GM18951 (cell line): ENCODE measurements at regions not wholly inside any gene's neighbourhood (a gene's known extent, or its start where the extent isn't known, plus 50 kb on each side); places are given as distances from the start of the nearest gene placed in this dataset.

Experiments used
- POLR2A ChIP-seq: IDR thresholded peaks from 4 replicates; pipeline ENCODE4 v1.6.1; 2011; ENCODE audit warnings: mild to moderate bottlenecking; ENCODE audit not compliant: insufficient read length, insufficient read depth; ENCODE audit errors: extremely low read depth
- in situ Hi-C: fragments of 300-500 bp; cut with MboI; formaldehyde crosslinking; loops from one replicate; pipeline ENCODE4 v1.12.0; 2022; ENCODE audit warnings: low sequenced_read_pairs, mixed read lengths, inconsistent platforms; ENCODE audit not compliant: unreplicated experiment

DNA sequence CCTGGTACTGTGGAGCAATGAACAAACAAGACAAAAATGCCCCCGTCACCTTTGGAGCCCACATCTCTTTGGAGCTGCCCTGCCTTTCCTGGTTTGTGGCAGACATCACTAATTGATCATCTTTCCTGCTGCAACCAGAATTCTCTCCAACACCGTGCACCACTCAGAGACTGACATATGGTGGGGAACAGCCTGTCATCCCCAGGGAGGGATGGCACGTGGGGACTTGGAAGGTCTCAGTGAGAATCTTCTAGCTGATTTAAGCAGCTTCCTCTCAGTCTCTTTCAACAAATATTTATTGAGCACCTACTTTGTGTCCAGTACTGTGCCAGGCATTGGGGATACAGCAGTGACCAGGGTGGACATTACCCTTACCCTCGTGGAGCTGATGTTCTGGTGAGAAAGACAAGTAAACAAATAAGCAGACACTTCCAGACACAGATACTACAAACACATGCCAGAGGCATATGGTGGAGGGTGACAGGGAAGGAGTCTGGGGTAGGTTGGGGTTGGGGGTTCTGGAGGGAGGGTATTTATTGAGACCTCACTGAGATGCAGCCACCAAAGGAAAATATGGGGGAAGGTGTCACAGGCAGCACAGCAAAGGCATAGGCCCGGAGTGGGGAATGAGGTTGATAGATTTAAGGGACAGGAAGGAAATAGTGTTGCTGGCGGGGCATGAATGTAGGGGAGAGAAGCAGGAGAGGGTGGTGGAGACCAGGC lies 82.3 kb downstream of the CEBPB start:
- in situ Hi-C loops, result no loop called here

DNA sequence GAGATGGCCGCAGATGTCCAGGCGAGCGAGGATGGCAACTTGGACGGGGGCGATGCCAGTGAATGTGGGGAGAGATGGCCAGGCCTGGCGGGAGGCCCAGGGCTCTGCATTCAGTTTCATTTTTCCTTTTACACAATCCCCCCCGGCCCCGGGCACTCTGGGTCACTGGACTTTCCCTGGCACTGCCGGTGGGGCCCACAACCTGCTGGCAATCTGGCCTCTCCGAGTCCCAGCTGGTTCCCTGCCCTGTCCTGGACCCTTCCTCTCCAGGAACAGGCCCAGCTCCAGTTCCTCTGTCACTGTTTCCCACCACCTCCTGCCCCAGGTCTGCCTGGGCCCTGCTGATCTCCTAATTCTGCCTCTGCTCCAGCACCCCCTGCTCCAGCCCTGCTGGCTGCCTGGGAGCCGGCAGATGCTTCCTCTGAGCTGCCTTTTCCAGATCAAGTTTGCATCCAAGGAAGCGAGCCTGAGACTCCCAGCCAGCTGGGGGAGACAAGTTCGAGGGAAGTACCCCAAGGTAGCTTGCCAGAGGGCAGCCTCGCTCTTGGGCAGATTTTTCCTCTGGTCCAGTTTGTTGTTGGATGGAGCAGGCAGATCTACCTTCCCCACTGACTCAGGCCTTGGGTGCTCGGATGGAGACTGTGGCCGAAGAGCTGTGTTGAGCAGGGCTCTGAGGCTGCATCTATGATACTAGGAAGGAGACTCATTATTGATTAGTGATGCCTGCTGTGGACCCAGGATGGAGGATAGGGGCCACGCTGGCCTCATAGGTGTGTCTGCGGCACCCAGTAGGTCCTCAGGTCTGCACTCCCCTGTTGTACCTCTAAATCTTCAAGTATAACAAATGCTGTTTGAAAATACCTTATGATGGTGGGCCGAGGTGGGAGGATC lies 83.2 kb downstream of the CEBPB start:
- no peak for TF ChIP-seq POLR2A

More for the DNA sequence above, 82.3 kb downstream of the CEBPB start:
- no peak for TF ChIP-seq POLR2A

DNA sequence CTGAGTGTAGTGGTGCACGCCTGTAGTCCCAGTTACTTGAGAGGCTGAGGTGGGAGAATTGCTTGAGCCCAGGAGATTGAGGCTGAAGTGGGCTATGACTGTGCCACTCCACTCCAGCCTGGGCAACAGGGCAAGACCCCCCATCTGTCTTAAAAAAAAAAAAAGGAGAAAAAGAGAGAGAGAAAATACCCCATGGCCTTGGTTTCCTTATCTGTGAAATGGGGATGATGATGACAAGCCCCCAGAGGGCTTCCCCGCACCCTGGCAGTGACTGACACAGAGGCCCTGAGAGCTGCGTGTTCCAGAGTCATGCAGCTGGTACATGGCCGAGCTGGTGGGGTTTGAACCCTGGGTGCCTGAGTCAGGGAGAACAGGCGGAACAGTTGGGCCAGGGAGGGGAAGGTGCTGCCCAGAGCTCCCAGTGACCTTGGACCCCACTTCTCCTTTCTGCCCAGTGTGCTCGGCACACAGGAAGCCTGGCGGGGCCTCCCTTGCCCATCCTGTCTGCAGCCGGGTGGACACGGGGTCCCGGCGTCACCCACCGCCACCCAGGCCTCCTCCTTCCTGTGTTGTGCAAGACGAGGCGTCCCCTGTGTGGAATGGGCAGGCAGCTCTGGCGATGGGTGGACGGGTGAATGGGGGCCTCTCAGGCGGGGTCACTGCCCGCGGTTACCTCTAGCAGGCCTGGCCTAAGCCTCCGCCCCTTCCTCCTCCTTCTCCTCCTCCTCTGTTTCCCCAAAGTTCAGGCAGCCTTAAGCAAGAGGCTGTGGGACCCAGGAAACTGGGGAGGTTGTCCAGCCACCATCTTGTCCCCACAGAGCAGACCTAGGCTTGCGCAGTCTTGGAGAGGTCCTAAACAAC lies 84.2 kb downstream of the CEBPB start:
- in situ Hi-C loops, result no loop called here
- TF ChIP-seq POLR2A, result no peak

More for the DNA sequence above, 83.2 kb downstream of the CEBPB start:
- in situ Hi-C loops, result no loop called here

- in situ Hi-C loops, result no loop called here
- no peak for TF ChIP-seq POLR2A
These were observed 85.8 kb downstream of the CEBPB start for GRCh38 chr20:50276119-50277063.

- in situ Hi-C loops, result no loop called here
- TF ChIP-seq POLR2A, result no peak
These were observed 86.4 kb downstream of the CEBPB start for GRCh38 chr20:50277064-50277415.

DNA sequence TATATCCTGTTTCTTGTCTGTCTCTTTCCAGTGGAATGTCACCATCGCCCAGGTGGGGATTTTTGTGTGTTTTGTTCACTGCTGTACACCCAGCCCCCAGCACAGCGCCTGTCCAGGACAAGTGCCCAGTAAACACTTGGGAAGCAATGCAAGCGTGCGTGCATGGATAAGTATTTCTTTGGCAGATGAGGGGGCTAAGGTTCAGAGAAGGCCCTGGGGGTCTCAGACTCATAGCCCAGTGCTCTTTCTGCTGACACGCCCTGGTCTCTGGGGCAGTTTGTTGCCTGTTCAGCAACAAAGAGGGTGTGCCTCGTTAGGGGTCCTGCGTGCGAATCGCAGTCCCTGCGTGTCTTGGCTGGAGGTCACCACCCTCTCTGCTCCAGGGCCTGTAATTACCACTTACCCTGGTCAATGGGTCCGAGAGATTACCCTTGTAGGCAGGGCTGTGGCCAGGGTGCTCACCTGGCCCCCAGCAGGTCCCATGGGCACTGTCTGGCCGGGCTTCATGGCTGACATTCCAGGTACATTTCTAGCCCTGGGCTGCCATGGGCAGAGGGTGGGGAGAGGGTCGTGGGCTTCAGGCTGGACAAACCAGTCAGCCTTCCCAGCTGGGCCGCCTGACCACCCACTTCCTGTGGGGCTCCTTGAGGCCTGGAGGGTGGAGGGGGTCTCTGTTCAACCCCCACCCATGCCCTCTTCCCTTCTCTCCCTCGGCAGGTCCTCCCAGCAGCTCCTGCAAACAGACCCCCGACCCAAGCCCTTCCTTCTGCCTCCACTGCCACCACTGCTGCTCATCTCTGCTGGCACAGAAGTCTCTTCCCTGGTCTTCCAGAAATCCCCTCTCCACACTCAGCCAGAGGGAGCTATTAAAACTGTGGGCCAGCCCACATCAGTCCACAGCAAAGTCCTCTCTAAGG lies 87.1 kb downstream of the CEBPB start:
- in situ Hi-C loops, result no loop called here
- no peak for TF ChIP-seq POLR2A

DNA sequence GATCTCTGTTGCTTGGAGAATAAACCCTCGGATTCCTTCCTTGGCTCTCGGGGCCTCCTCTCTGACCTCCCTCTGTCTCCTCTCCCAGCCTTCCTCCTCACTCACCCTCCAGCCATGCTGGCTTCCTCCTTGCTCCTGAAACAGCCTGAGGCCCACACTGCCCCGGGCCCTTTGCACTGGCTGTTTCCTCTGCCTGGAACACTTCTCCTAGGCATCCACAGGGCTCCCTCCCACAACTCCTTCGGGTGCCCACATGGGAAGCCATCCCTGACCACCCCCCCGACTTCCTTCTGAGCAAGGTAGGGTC lies 87.7 kb downstream of the CEBPB start:
- in situ Hi-C loops, result no loop called here

DNA sequence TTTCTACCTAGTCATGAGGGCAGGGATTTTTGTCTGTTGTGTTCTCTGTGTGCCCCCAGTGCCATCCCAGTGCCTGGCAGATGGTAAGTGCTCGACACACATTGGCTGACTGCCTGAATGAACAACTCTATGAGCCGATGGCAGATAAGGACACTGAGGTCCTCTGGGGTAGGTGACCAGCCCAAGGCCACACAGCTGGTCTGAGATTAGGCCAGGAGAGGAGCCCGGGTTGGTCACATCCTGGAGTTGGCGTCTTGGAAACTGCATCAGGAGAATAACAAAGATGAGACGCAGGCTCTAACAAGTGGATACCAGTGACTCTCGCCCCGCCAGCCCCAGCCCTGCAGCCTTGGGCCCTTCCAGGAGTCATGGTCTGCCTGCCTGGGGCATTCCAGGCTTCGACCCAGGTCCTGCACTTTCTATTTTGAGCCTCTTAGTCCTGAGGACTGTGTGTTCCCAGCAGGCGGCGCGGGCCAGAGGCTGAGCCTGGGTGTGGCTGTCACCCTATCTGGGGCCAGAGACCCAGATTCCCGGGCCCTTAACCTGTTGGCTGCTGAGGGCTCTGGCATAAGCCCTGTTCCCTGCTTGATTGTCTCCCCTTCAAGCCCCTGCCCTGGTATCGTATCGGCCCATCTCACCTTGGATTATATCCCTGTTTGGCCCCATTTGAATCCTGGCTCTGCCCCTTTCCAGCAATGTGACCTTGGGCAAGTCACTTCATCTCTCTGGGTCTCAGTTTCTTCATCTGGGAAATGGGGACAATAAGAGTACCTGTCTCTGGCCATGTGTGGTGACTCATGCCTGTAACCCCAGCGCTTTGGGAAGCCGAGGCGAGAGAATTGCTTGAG lies 88.3 kb downstream of the CEBPB start:
- in situ Hi-C loops, result no loop called here
- TF ChIP-seq POLR2A, result no peak

More for the DNA sequence above, 87.7 kb downstream of the CEBPB start:
- no peak for TF ChIP-seq POLR2A

- in situ Hi-C loops, result no loop called here
- TF ChIP-seq POLR2A, result no peak
These were observed 89.6 kb downstream of the CEBPB start for GRCh38 chr20:50279988-50280850.
